NOMO-1 (cell line): ENCODE measurements at regions not wholly inside any gene's neighbourhood (a gene's known extent, or its start where the extent isn't known, plus 50 kb on each side); places are given as distances from the start of the nearest gene placed in this dataset.
"Not testable (repeated sequence)": the region's sequence is repeated elsewhere in the genome, so short reads cannot be mapped to it uniquely, and the experiment has no call there.

Source experiments
- DNase-seq, 2 experiments: peaks; one replicate each; lab custom pipeline; 2025; ENCODE audit not compliant: unreplicated experiment in 2 of 2; lab: John Stamatoyannopoulos, UW

- DNase-seq: not testable (repeated sequence)
Observed at GRCh38 chr1:761791-762190, 75.3 kb upstream of the OR4F16 start.

GRCh38 chr1:771449-771848 is 85.0 kb upstream of the OR4F16 start:
- DNase-seq: not testable (repeated sequence)

- not testable (repeated sequence) for DNase-seq
Observed at GRCh38 chr1:777480-778180, 91.2 kb upstream of the OR4F16 start.

GRCh38 chr1:778451-779278 is 92.2 kb upstream of the OR4F16 start:
- not testable (repeated sequence) for DNase-seq

- not testable (repeated sequence) for DNase-seq
Observed at GRCh38 chr1:779621-780020, 93.2 kb upstream of the OR4F16 start.

- DNase-seq: no peak
Observed at GRCh38 chr1:788835-789234, 102.4 kb upstream of the OR4F16 start.

GRCh38 chr1:789606-790005 is 103.2 kb upstream of the OR4F16 start:
- DNase-seq: not testable (repeated sequence)

- not testable (repeated sequence) for DNase-seq
Observed at GRCh38 chr1:790388-790930, 104.0 kb upstream of the OR4F16 start.

GRCh38 chr1:794310-794709 is 107.9 kb upstream of the OR4F16 start:
- DNase-seq: not testable (repeated sequence)

- DNase-seq: not testable (repeated sequence)
Observed at GRCh38 chr1:794918-795584, 108.6 kb upstream of the OR4F16 start.

- DNase-seq: not testable (repeated sequence)
Observed at GRCh38 chr1:797649-798048, 111.2 kb upstream of the OR4F16 start.

GRCh38 chr1:800397-800796 is 113.9 kb upstream of the OR4F16 start:
- not testable (repeated sequence) for DNase-seq

GRCh38 chr1:804378-805115 is 118.1 kb upstream of the OR4F16 start:
- not testable (repeated sequence) for DNase-seq

- DNase-seq: not testable (repeated sequence)
Observed at GRCh38 chr1:805310-805709, 118.4 kb upstream of the SAMD11 start.

- not testable (repeated sequence) for DNase-seq
Observed at GRCh38 chr1:807066-807465, 116.7 kb upstream of the SAMD11 start.

- DNase-seq: not testable (repeated sequence)
Observed at GRCh38 chr1:807699-808390, 115.9 kb upstream of the SAMD11 start.

- DNase-seq: not testable (repeated sequence)
Observed at GRCh38 chr1:810949-811348, 112.8 kb upstream of the SAMD11 start.

GRCh38 chr1:812535-813127 is 111.1 kb upstream of the SAMD11 start:
- not testable (repeated sequence) for DNase-seq

GRCh38 chr1:814543-814942 is 109.2 kb upstream of the SAMD11 start:
- DNase-seq: not testable (repeated sequence)
